ENCODE measurements at regions not wholly inside any gene's neighbourhood (a gene's known extent, or its start where the extent isn't known, plus 50 kb on each side); places are given as distances from the start of the nearest gene placed in this dataset.

DNA sequence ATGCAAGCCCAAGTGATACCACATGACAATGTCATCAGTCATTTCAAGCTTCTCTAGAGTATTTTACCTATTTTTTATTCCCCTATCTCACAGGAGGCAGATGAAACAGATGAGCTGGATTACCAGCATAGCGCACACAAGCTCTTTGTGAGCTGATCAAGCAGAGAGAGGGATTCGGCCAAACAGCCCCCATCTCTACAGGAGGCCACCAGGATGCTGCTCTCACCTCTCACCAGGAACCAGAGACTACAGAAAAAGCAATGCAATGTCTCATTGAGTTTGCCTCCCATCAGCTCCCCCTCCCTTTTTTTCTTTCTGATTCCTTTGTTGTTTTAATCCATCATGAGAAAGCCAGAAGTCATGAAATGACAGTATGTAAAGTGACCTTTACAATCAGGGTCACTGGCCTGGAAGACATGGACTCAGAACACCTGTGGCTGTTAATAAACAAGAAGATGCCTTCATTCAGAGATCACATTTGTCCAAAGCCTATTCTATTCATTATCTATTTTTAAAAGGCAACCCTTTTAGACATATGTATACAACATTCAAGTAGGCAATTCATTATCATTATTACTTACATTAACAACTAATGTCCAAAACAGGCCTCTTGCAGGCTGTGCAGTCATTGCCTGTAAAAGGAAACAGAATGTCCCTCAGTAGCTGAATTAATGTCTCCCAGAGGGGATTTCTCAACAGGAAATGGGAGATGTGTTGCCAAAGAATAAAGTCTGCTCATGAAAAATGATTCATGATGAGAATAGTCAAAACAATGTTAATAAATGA is 656.6 kb downstream of the TBC1D4 start (continued):
- TF ChIP-seq EZH2phosphoT487 (IDR thresholded peaks at IDR 0.05; ENCODE audit: unreplicated experiment) (no peak), NANOG (IDR thresholded peaks at IDR 0.05; ENCODE audit: borderline replicate concordance) (no peak), ZNF331 (CRISPR knock-in tag; IDR thresholded peaks at IDR 0.05; ENCODE audit: low read depth) (no peak), REST (IDR thresholded peaks at IDR 0.05; ENCODE audit: unreplicated experiment) (no peak), ZNF114 (CRISPR knock-in tag; IDR thresholded peaks at IDR 0.05) (no peak)
- TF ChIP-seq, protein P1, sequence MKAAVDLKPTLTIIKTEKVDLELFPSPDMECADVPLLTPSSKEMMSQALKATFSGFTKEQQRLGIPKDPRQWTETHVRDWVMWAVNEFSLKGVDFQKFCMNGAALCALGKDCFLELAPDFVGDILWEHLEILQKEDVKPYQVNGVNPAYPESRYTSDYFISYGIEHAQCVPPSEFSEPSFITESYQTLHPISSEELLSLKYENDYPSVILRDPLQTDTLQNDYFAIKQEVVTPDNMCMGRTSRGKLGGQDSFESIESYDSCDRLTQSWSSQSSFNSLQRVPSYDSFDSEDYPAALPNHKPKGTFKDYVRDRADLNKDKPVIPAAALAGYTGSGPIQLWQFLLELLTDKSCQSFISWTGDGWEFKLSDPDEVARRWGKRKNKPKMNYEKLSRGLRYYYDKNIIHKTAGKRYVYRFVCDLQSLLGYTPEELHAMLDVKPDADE (IDR thresholded peaks at IDR 0.05): no peak

- DNase-seq (ENCODE audit: low spot score) (peak; percentile 23), ATAC-seq (peak; percentile 87)
- Histone ChIP-seq H3K9me2 (ENCODE audit: insufficient read depth) (no peaks in the 10 kb centered on the region), H3K36me3 (ENCODE audit: insufficient read depth) (no peaks in the 10 kb centered on the region), H3K4me1 (ENCODE audit: insufficient read depth) (no peaks in the 10 kb centered on the region), H3K79me2 (replicated peaks; ENCODE audit: insufficient read depth) (no peaks in the 10 kb centered on the region), H3K4me3 (no peak overlapping the region), H3K27me3 (ENCODE audit: insufficient read depth) (no peaks in the 10 kb centered on the region), H3F3A (replicated peaks; ENCODE audit: low read depth) (no peaks in the 10 kb centered on the region), H2AFZ (peak overlapping the region; percentile 40; the same call in 1 of the 2 replicates), H3K27ac (ENCODE audit: low read depth) (no peak overlapping the region), H4K20me1 (replicated peaks; ENCODE audit: insufficient read depth) (no peaks in the 10 kb centered on the region), H3K4me2 (no peak overlapping the region)
- Mint-ChIP-seq H3K9me3 (no peaks in the 10 kb centered on the region; the same call in 2 of the 3 replicates), H3K27ac (no peak overlapping the region), H3K4me3 (no peak overlapping the region), H3K27me3 (ENCODE audit: insufficient read depth, low read depth, poor library complexity) (no peaks in the 10 kb centered on the region), H3K36me3 (ENCODE audit: low read depth) (no peaks in the 10 kb centered on the region), H3K4me1 (peaks cover 6% of the 10 kb centered on the region; the same call in 2 of the 3 replicates)
- TF ChIP-seq CTCF (conservative IDR thresholded peaks at IDR 0.05; ENCODE audit: low read depth in 2 of 2) (peak in 1 of 2 experiments; percentile 16; a peak in 1 of 4 replicates), EZH2 (IDR thresholded peaks at IDR 0.05; ENCODE audit: low read depth, unreplicated experiment) (no peak)
Measured at GRCh38 chr13:74820809-74821208, 661.2 kb downstream of the TBC1D4 start.
